Kidney tubule cell (primary cell): ENCODE measurements at regions not wholly inside any gene's neighbourhood (a gene's known extent, or its start where the extent isn't known, plus 50 kb on each side); places are given as distances from the start of the nearest gene placed in this dataset.
"Not testable (repeated sequence)": the region's sequence is repeated elsewhere in the genome, so short reads cannot be mapped to it uniquely, and the experiment has no call there.

Experiments used
- DNase-seq: peaks from one replicate; pipeline ENCODE4 v3.0.0-alpha.2; 2018; ENCODE audit warnings: low spot score

DNA sequence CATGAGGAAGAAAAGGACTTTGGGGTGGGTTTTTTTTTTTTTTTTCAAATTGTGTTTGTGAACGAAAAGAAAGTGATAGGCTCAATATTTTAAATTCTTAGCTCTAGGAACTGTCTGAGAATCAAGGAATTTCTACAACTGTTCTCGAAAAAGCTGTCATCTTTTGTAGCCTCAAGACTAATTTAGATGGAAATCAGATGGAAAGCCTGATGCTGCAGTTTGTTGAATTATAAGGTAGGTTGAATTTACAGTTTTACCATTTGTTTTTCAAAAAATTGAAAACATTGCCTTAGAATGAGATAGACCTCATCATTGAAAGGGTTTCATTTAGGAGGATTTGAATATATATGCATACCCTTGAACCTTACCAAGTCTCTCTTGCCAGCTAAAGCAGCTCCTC lies 109.3 kb upstream of the TRHDE start:
- DNase-seq = no peak

DNA sequence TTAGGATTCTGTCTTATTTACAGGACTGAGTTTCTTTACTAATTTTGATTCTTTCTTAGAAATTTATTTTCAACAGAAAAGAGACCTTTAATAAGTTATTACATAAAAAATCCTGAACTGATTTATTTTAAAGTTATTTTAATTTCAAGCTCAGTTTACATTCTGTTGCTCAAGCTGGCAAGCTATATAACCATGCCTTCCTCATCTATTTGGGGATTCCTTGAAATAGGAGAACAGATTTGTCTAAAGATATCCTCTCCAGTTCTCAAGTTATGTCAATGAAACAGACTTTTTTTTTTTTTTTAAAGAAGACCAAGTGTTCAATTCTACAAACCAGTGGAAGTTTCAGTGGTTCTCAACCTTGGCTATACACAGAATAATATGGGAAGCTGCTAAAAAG lies 103.3 kb upstream of the TRHDE start:
- DNase-seq = no peak

DNA sequence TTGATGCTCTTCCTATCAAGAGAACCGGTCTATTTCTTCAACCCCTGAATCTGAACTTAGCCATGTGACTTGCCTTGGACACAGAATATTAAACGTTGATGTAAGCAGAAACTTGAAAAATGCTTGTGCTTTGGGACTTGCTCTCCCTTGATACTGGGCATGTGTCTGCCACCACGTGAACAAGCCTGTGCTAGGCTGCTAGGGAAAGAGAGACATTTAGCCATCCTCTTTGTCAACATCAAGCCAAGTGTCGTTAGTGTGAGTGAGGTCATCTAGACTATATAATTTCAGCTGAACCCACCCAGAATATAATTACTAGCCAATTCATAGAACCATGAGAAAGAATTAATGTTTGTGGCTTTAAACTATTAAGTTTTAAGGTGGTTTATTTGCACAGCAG lies 98.2 kb upstream of the TRHDE start:
- DNase-seq = no peak

DNA sequence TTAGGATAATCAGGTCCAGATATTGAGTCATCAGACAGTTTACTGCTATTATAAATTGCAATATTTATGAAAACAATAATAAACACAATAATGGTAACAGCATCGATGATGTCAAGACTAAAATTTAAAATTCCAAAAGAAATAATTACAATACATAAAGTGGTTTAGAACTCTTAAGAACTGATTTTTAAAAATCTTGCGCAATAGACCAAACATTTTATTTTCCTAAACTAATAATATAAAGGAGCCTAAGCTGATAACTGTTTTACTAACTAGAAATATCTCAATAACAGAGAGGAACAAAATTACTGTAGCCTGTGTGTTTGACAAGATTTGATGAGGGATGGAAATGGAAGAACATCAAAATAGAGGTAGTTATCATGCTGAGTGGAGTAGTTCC lies 93.9 kb upstream of the TRHDE start:
- DNase-seq = no peak

DNA sequence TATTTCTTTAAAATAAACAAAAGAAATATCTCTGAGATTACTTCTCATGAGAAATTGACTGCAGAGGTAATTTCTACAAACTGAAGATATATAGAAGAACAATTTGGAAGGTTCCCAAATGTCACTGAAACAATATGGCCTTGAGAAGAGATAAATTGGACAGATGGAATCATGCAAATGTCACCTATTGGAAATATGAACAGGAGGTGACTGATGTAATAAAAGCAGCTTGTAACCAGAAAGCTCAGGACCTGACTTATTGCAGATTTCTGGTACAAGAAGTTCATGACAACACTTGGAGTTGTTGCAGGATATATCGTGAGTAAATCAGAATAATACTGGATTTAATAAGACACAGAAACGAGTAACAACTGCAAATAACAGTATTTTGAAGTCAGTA lies 93.3 kb upstream of the TRHDE start:
- no peak for DNase-seq

DNA sequence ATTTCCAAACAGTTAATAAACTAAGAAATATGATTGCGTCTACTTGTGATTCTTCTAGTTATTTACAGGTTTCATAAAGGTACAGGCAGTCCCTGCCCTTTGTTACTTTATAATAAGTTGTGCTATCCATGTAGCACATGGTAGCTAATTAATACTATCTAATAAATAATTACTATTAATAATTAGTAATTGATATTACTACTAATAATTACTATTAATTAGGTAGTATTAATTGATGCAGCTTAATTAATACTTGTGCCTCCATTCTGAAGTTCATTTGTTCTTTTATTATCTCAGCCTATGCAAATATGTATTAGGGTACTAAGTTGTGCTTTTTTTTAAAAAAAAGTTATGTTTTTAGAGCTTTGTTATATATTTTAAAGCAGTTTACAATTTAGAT lies 92.3 kb upstream of the TRHDE start:
- DNase-seq = no peak

DNA sequence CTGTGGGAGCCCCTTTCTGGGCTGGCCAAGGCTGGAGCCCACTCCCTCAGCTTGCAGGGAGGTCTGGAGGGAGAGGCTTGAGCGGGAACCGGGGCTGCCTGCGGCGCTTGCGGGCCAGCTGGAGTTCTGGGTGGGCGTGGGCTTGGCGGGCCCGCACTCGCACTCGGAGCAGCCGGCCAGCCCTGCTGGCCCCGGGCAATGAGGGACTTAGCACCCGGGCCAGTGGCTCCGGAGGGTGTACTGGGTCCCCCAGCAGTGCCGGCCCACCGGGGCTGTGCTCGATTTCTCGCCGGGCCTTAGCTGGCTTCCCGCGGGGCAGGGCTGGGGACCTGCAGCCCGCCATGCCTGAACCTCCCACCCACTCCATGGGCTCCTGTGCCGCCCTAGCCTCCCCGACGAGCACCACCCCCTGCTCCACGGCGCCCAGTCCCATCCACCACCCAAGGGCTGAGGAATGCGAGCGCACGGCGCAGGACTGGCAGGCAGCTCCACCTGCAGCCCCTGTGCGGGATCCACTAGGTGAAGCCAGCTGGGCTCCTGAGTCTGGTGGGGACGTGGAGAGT lies 87.1 kb upstream of the TRHDE start:
- DNase-seq = not testable (repeated sequence)

DNA sequence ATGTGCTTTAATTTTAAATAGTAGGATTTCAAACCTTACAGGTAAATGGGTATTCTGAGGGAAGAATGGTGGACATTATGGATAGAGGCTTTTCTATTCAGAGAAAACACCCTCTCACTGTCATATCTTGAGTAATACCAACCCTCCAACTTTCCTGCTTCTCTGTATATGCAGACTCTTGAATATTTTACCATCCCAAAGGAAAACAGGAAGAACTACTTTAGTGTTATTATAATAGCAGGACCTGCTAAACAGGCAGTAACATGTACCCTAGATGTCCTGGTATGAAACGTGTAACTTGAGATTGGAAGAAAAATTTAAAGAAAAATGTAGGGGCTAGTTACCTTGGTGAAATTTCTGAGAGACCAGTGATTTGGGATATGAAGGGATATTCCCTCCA lies 82.9 kb upstream of the TRHDE start:
- DNase-seq = no peak

DNA sequence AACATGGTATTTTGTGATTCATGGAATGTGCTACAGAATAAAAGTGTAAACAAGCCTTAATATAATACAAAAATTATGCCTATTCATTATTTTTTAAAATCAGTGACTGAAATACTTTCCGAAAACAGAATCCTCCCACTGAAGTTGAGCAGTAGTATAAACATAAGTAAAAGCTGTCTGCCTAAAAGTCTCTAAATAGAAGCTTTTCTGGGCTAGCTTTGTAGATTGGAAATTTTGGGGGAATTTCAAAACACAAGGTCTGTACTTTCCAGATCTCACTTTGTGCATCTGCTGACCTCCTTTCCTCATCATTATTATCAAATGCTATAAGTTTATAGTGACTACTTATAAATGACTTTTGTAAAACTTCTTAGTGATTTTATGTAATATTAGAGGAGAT lies 80.4 kb upstream of the TRHDE start:
- DNase-seq = no peak

DNA sequence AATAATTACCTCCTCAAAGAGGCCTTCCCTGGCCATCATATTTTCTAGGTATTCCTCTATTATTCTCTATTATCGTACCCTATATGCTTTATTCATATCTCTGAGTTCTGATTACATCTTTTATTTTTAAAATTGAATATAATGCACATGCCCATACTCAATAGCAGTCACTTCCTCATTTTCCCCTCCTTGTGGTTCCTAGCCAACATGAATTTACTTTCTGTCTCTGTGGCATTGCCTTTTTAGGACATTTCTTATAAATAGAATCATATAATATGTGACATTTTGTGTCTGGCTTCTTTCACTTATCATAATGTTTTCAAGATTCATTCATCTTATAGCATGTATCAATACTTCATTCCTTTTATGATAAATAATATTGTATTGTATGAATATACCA lies 74.4 kb upstream of the TRHDE start:
- no peak for DNase-seq

DNA sequence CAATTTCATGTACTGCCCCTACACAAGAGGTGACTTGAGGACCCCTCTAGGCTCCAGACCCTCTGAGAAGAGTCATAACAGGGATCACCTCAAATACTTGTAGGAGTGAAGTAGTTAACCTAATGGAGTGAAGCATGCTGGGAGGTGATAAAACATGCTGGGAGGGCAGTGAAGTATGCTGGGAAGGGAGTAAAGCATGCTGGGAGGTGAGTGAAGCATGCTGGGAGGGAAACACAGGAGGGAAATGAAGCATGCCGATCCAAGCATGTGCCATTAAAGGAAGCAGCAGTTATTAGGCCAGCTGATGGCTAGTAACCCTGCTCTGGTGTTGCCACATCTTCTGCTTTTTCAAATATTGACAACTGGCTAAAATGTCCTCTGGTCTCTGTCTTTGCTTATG lies 70.7 kb upstream of the TRHDE start:
- DNase-seq = no peak

DNA sequence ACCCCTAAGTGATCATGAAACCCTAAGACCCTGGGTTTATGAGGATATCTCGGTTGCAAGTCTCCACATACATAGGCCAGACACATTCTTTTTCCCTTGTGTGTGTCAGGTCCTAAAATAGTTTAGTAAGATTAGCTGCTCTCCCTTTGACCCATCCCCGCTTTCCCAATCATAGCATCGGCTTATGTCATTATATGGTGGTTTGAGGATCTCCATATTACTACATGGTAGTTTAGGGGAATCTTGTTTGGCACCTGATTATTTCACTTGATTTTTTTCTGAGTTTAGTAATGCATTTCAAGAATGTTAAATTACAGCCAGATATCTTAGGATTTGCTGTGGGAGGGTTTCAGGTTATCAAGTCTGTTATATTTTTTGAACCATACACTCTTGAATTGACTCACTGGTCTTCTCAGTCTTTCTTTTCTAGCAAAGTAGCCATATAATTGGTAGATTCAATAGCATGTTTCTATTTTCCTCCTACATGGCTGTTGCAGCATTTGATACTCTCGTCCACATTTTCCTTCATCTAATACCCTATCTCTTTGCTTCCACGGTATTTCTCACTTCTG lies 68.3 kb upstream of the TRHDE start:
- DNase-seq = no peak

DNA sequence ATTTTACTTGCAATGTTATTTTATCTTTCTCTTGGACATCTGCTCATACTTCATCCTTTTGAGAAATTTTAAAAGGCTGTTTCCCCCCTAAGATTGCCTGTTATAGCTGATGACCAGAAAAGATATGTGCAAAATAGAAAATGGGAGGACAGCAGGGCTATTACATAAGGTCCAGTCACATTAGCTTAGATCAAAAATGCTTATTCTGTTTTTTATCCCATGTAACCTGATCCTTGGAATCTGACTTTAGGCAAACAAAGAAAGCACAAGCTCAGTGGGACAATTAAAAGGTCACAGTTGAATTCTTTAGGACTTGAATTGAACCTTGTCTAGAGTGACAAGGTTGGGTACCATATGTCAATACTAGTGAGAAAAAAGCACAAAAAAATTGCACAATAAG lies 65.1 kb upstream of the TRHDE start:
- DNase-seq = no peak

DNA sequence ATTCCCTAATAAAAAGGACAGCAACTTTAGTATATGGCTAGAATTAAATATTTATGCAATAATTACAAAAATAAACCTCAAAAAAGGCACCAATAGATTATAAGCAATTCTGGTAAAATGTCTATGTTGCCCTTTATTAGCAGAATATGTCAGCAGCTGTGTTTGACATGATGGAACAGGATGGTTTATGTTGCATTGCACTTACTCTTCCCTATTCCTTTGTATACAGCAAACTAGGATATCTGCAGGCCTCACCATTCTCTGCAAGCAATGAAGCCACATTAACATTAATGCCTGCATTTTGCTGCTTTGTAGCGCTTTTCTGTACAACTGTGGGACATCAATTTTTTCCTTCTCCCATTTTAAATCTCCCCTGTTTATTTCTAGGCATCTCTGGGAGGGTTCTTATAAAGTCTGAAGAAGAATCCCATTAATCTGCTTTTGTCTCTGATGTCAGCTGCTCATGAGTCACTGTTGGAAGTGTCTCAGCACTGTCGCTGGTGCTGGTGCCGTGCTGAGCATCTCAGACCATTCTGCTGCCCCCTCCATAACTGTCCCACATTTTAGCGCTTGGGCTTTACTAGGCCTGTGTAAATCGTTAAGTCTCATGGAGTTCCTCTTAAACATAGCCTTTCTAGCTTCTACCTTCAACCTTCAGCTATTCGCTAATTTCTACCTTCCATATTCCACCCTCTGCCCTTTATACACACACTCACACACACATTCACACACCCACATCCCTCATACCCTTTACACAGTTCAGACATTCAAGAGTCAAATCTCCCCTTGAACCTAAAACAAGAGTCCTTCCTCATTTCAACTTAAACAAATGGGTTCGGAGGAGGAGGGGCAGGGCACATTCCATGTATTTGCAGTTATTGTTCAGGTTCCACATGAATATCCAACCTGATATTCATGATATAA lies 64.4 kb upstream of the TRHDE start:
- DNase-seq = no peak

DNA sequence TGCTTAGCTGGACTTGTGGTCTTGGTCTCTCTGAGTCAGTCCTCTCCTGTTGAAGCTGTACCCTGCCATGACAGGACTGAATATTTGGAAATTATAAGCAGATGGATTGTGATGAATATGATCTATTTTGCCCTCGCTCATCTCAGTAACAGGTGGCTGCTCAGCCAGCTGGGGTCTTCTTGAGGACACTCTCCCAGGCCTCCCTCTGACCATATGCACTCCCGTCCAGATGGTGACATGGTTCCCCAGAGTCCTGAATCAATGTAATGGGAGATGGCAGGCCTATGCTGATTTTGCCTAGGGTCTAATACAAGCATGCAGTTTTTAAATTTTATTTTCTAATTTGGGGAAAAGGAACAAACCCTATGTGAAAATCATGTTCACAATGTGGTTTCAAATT lies 63.1 kb upstream of the TRHDE start:
- no peak for DNase-seq

DNA sequence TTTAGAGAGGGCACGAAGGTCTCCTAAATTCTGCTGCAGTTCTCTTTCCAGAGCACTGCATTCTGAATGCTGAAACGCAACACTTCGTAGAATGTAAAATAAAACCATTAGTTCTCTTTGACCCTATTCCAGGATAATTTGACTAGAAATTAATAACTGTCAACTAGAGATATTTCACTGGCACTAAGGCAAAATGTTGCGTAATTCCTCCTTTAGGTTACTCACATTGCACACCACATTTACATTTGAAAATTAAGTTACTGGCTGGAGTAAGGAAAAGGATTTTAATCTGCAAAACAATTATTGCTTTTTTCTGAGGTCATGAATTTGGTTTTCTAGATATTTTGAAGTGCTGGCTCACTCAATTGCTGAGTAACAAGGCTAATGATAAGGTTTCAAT lies 58.0 kb upstream of the TRHDE start:
- DNase-seq = no peak

DNA sequence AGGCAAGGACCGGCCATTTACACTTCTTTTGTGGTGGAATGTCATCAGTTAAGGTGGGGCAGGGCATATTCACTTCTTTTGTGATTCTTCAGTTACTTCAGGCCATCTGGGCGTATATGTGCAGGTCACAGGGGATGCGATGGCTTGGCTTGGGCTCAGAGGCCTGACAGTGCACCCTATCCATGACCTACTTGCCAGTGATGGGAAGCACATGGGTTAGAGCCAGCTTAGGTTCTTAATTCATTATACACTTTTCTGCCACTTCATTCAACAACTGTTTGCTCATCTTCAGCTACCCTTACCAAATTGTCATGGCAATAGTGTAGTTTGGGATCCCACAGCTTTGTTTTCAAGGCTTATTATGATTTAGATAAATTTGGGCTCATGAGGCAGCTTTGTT lies 56.9 kb upstream of the TRHDE start:
- DNase-seq = not testable (repeated sequence)

DNA sequence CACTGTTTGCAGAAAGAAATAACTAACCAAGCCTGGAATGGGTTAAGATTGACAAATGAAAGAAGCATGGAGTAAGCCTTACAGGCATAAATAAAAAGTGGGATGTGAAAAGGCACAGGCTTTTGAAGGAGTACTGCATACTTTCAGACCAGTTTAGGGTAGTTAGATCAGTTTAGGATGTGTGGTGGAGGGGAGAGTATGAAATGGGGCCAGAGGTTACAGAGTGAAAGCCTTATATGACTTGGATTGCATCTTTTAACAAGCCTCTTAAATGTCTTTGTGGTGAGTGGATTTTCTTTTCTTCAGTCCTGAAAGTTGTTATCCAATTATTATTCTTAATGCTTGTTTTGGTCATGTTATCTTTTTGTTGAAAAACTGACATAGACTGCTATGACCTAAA lies 52.2 kb upstream of the TRHDE start:
- DNase-seq = no peak
